Cardiac fibroblast (primary cell): ENCODE measurements at regions not wholly inside any gene's neighbourhood (a gene's known extent, or its start where the extent isn't known, plus 50 kb on each side); places are given as distances from the start of the nearest gene placed in this dataset.
A peak's percentile ranks its signal among the peaks of the same experiment; 100 is the strongest.

Experiments used
- DNase-seq, 2 donors: peaks; one replicate each; pipeline versions ENCODE4 v3.0.0 to v3.0.0-alpha.2; 2010; ENCODE audit warnings: low read depth in 2 of 2
- H3K4me3 ChIP-seq, 2 donors: replicated peaks in 1 of 2; 1 replicate in 1 of 2; 2 replicates in 1 of 2; pipeline ENCODE4 v1.5.1; 2011; ENCODE audit warnings: low read depth in 2 of 2, low read length in 2 of 2, mild to moderate bottlenecking in 2 of 2, moderate library complexity in 1 of 2
- CTCF ChIP-seq: IDR thresholded peaks from one replicate; pipeline ENCODE4 v1.5.1; 2011; ENCODE audit warnings: low read depth, mild to moderate bottlenecking, low read length, inconsistent platforms

GRCh38 chr13:81540777-81541176, 1199.9 kb upstream of the SPRY2 start:
- H3K4me3 ChIP-seq: no peak overlapping the region
- DNase-seq: peak in 1 of 2 donors; percentile 6
- TF ChIP-seq CTCF: peak; percentile 10

DNA sequence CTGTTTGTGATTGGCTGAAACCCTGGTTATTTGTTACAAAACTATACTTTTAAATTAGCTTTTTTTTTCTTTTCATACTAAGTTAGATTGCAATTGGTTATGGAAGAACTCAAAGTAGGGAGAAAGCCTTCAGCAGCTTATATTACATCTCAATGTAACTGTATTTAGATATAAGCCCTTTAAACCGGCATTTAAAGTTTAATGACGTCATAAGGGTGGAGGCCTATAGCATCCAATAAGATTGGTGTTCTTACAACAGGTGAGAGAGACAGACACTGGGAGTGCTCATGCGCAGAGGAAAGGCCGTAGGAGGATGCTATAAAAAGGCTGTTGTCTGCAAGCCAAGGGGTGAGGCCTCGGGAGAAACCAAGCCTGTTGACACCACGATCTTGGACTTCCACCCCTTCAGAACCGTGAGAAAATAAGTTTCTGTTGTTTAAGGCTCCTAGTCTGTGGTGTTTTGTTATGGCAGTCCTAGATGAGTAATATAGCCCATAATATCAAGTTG, 1198.8 kb upstream of the SPRY2 start:
- DNase-seq: no peak
- no peak for TF ChIP-seq CTCF
- H3K4me3 ChIP-seq: no peak overlapping the region

GRCh38 chr13:81498969-81499368, 1158.0 kb upstream of the SPRY2 start:
- no peak for DNase-seq
- H3K4me3 ChIP-seq: no peak overlapping the region

GRCh38 chr13:81493144-81493543, 1152.2 kb upstream of the SPRY2 start:
- no peak overlapping the region for H3K4me3 ChIP-seq
- no peak for DNase-seq
- no peak for TF ChIP-seq CTCF

More at GRCh38 chr13:81498969-81499368, 1158.0 kb upstream of the SPRY2 start:
- no peak for TF ChIP-seq CTCF

DNA sequence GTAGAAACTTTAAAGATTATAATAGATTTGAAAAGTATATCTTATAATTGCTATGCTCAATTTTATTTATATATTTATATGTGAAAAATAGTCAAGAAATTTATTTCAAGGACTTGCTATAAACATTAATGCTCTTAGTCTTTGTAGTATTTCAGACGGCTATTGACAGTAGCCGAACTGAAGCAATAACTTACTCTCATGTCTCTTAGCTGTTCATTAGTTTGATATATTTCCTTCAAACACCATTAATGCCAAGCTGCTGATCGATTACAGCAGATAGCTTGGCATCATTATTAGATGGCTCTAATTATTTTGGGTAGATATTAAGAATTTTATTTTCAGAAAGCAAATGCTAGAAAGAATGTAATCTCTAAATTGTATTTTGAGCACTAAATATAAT, 1151.5 kb upstream of the SPRY2 start:
- no peak for TF ChIP-seq CTCF
- DNase-seq: no peak
- H3K4me3 ChIP-seq: no peak overlapping the region

DNA sequence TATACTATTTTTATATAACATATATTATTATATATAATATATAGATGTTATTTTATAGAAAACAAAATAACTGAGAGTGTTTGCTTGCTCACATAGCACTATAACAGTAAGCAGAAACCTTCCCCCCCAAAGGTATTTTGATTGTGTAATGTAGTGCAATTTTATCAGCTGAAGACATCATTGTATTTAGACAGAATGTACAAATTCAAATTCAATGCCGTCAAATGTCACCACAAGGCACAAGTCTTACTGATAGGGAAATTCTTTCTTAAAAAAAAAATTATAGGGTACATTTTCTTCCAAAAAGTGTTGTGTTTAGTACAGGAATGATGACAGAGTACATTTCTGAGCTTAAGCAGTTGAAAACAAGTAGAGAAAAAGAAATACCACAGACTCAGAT, 1147.1 kb upstream of the SPRY2 start:
- TF ChIP-seq CTCF: no peak
- no peak overlapping the region for H3K4me3 ChIP-seq
- peak; percentile 10 to 34 for DNase-seq

DNA sequence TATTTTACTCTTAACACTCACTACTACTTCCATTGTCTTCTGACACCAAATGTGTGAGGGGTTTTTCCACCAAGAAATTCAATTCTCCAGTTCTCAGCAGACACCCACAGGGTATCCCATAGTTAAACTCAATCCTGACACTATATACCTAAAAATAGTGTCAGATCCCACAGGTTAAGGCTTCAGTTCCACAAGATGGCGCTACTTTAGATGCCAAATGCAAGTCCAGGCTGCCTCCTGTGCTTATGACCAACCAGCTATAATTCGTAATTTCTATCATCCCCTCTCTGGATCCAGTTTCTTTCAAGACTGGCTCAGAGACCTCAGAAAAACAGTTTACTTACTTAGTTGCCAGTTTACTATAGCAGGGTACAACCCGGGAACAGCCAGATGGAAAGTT, 1146.2 kb upstream of the SPRY2 start:
- no peak overlapping the region for H3K4me3 ChIP-seq
- peak; percentile 6 for DNase-seq
- TF ChIP-seq CTCF: no peak
